Mucosa of descending colon (tissue), 3 donors: ENCODE measurements at regions not wholly inside any gene's neighbourhood (a gene's known extent, or its start where the extent isn't known, plus 50 kb on each side); places are given as distances from the start of the nearest gene placed in this dataset.
"Not testable (repeated sequence)": the region's sequence is repeated elsewhere in the genome, so short reads cannot be mapped to it uniquely, and the experiment has no call there.

Experiments
- ATAC-seq: fragments of 200-7000 bp; cut with Tn5 transposase; one replicate; pipeline ENCODE4 v1.9.1; 2020; ENCODE audit warnings: mild to moderate bottlenecking, moderate library complexity
- DNase-seq, 3 donors: peaks; one replicate each; pipeline ENCODE4 v3.0.0-alpha.2; 2020
- H3K36me3 ChIP-seq: fragments of 200-600 bp; one replicate; pipeline ENCODE4 v1.8.0; 2021; ENCODE audit warnings: low read depth, mild to moderate bottlenecking
- H3K4me1 ChIP-seq: fragments of 200-600 bp; one replicate; pipeline ENCODE4 v1.8.0; 2021; ENCODE audit warnings: low read depth, mild to moderate bottlenecking
- H3K4me3 ChIP-seq: fragments of 200-600 bp; one replicate; pipeline ENCODE4 v1.8.0; 2021; ENCODE audit warnings: mild to moderate bottlenecking
- H3K9me3 ChIP-seq: fragments of 200-600 bp; one replicate; pipeline ENCODE4 v1.8.0; 2021; ENCODE audit warnings: mild to moderate bottlenecking
- intact Hi-C, 2 donors: fragments of 100-400 bp; cut with DNase I in 1 of 2; cut with micrococcal nuclease in 1 of 2; formaldehyde crosslinking; loops; one replicate each; pipeline versions ENCODE4 v1.11.0 to v1.11.1; 2022; cut with DNase I, micrococcal nuclease
- TF ChIP-seq, protein P1 (sequence below): fragments of 200-600 bp; IDR thresholded peaks from one replicate; pipeline ENCODE4 v1.8.0; 2022; ENCODE audit warnings: antibody characterized with exemption, mild to moderate bottlenecking
- donor health status: DM: no; HTN: no; CAD: no; lungs with moderate emphysema.
- donor health status: DM: no; HTN: no; CAD: no.
- donor health status: DM: no; HTN: yes; CAD: no.

- Histone ChIP-seq H3K36me3 (no peaks in the 10 kb centered on the region), H3K9me3 (no peaks in the 10 kb centered on the region), H3K4me1 (no peaks in the 10 kb centered on the region), H3K4me3 (no peak overlapping the region)
- ATAC-seq (no peak), DNase-seq (no peak)
- intact Hi-C loops: no loop called here
- TF ChIP-seq, protein P1, sequence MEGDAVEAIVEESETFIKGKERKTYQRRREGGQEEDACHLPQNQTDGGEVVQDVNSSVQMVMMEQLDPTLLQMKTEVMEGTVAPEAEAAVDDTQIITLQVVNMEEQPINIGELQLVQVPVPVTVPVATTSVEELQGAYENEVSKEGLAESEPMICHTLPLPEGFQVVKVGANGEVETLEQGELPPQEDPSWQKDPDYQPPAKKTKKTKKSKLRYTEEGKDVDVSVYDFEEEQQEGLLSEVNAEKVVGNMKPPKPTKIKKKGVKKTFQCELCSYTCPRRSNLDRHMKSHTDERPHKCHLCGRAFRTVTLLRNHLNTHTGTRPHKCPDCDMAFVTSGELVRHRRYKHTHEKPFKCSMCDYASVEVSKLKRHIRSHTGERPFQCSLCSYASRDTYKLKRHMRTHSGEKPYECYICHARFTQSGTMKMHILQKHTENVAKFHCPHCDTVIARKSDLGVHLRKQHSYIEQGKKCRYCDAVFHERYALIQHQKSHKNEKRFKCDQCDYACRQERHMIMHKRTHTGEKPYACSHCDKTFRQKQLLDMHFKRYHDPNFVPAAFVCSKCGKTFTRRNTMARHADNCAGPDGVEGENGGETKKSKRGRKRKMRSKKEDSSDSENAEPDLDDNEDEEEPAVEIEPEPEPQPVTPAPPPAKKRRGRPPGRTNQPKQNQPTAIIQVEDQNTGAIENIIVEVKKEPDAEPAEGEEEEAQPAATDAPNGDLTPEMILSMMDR: no peak
Measured at GRCh38 chrX:93468075-93468474, 205.3 kb downstream of the NAP1L3 start.

- DNase-seq (no peak), ATAC-seq (no peak)
- H3K4me3 ChIP-seq: no peak overlapping the region
- TF ChIP-seq, protein P1: no peak
- intact Hi-C loops: no loop called here
- H3K9me3 ChIP-seq: no peaks in the 10 kb centered on the region
- H3K36me3 ChIP-seq: no peaks in the 10 kb centered on the region
- no peaks in the 10 kb centered on the region for H3K4me1 ChIP-seq
Measured at GRCh38 chrX:93466383-93466782, 207.0 kb downstream of the NAP1L3 start.

DNA sequence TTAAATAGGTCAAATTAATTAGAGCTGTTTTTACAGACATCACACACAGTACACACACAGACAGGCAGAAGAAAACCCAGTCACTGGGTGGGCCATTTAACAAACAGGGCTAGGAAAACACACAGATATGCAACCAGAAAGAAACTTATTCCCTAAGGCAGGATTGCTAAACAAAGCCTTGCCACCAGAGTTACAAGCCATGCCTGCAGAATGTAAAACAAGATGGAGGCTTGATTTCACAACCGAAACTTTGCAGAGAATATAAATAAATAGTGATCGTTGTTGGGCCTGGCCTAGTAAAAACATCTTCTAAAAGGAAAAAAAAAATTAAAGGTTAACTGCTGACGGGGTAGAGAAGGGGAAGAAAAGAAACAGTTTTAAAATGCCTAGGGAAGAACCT lies 212.3 kb downstream of the NAP1L3 start:
- H3K9me3 ChIP-seq: no peaks in the 10 kb centered on the region
- intact Hi-C loops: no loop called here

GRCh38 chrX:93454509-93454908 lies 218.9 kb downstream of the NAP1L3 start:
- H3K4me1 ChIP-seq: no peaks in the 10 kb centered on the region
- TF ChIP-seq, protein P1: no peak
- H3K9me3 ChIP-seq: no peaks in the 10 kb centered on the region
- H3K36me3 ChIP-seq: no peaks in the 10 kb centered on the region
- ATAC-seq (no peak), DNase-seq (no peak)
- intact Hi-C loops: no loop called here
- no peak overlapping the region for H3K4me3 ChIP-seq

More for the DNA sequence above, 212.3 kb downstream of the NAP1L3 start:
- Histone ChIP-seq H3K4me1 (no peaks in the 10 kb centered on the region), H3K36me3 (no peaks in the 10 kb centered on the region), H3K4me3 (no peak overlapping the region)
- ATAC-seq: no peak
- DNase-seq: no peak
- TF ChIP-seq, protein P1: no peak

DNA sequence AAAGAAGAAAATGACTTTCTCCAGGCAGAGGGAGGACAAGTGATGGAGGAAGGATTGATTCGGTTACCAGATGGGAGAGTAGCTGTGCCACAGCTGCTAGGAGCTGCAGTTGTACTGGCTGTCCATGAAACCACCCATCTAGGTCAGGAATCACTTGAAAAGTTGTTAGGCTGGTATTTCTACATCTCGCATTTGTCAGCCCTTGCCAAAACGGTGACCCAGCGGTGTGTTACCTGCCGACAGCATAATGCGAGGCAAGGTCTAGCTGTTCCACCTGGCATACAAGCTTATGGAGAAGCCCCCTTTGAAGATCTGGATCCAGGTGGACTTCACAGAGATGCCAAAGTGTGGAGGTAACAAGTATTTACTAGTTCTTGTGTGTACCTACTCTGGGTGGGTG lies 238.7 kb downstream of the NAP1L3 start:
- H3K4me1 ChIP-seq, H3K4me3 ChIP-seq, H3K36me3 ChIP-seq, ATAC-seq, H3K9me3 ChIP-seq, DNase-seq, intact Hi-C loops: not testable (repeated sequence)

- no peaks in the 10 kb centered on the region for H3K4me1 ChIP-seq
- intact Hi-C loops: no loop called here
- TF ChIP-seq, protein P1: no peak
- H3K9me3 ChIP-seq: no peaks in the 10 kb centered on the region
- no peak for ATAC-seq
- no peak overlapping the region for H3K4me3 ChIP-seq
- no peaks in the 10 kb centered on the region for H3K36me3 ChIP-seq
- DNase-seq: no peak
Measured at GRCh38 chrX:93428497-93428896, 244.9 kb downstream of the NAP1L3 start.
